ENCODE measurements at regions not wholly inside any gene's neighbourhood (a gene's known extent, or its start where the extent isn't known, plus 50 kb on each side); places are given as distances from the start of the nearest gene placed in this dataset.

- peak overlapping the region; percentile 12 for H3K23ac ChIP-seq (ENCODE audit: low read depth, low read length, poor library complexity)
- no peak overlapping the region for H3K14ac ChIP-seq (ENCODE audit: low read length)
- H3K4ac ChIP-seq (ENCODE audit: low read length), result no peak overlapping the region
- no peak overlapping the region for H2AFZ ChIP-seq (ENCODE audit: low read length)
- no peaks in the 10 kb centered on the region for H3K36me3 ChIP-seq (replicated peaks in 1 of 2; ENCODE audit: control insufficient read depth in 2 of 2, insufficient read depth in 2 of 2, low read length in 2 of 2)
- H2BK120ac ChIP-seq (ENCODE audit: low read depth, low read length), result no peak overlapping the region
- H3K27ac ChIP-seq (replicated peaks; ENCODE audit: low read length), result no peak overlapping the region
- H2AK5ac ChIP-seq (ENCODE audit: low read depth, low read length), result no peak overlapping the region
- no peak overlapping the region for H3K4me2 ChIP-seq (ENCODE audit: insufficient read depth, low read length, poor library complexity, severe bottlenecking)
- no peaks in the 10 kb centered on the region for H3K9me3 ChIP-seq (replicated peaks in 1 of 2; ENCODE audit: control insufficient read depth in 2 of 2, insufficient read depth in 1 of 2, low read depth in 1 of 2, low read length in 2 of 2)
- no peaks in the 10 kb centered on the region for H3K79me1 ChIP-seq (ENCODE audit: low read depth, low read length)
- H3K4me3 ChIP-seq (ENCODE audit: low read length in 2 of 2), result peak overlapping the region in 1 of 2 donors; percentile 42
- DNase-seq (ENCODE audit: low spot score), result no peak
- peak overlapping the region; percentile 5 for H4K91ac ChIP-seq (ENCODE audit: low read depth, low read length, poor library complexity)
- no peak overlapping the region for H2BK5ac ChIP-seq (ENCODE audit: low read length)
- H3K4me1 ChIP-seq (ENCODE audit: control insufficient read depth in 2 of 2, insufficient read depth in 1 of 2, low read depth in 1 of 2, low read length in 2 of 2), result no peaks in the 10 kb centered on the region
- H3K27me3 ChIP-seq (ENCODE audit: control insufficient read depth in 3 of 3, insufficient read depth in 3 of 3, low read depth in 1 of 3, low read length in 3 of 3), result no peaks in the 10 kb centered on the region
- WGBS, 2 donors (ENCODE audit: extremely low coverage in 2 of 2, insufficient read length in 2 of 2, insufficient replicate concordance in 1 of 2), result no CpG with 5 or more reads among the region's 9 CpGs
- H3K18ac ChIP-seq (ENCODE audit: low read length), result peak overlapping the region; percentile 44
- no peak overlapping the region for H4K8ac ChIP-seq (ENCODE audit: low read depth, low read length)
- no peak overlapping the region for H2BK12ac ChIP-seq (ENCODE audit: low read length)
- no peak overlapping the region for H3K9ac ChIP-seq (ENCODE audit: low read depth, low read length, poor library complexity)
- H2BK15ac ChIP-seq (ENCODE audit: low read length), result no peak overlapping the region
Measured at GRCh38 chr18:22026362-22026761, 143.0 kb upstream of the GATA6 start.

GRCh38 chr18:22026889-22027288, 142.5 kb upstream of the GATA6 start:
- H2AFZ ChIP-seq (ENCODE audit: low read length), result no peak overlapping the region
- H3K4me2 ChIP-seq (ENCODE audit: insufficient read depth, low read length, poor library complexity, severe bottlenecking), result no peak overlapping the region
- H3K79me1 ChIP-seq (ENCODE audit: low read depth, low read length), result no peaks in the 10 kb centered on the region
- H3K4me3 ChIP-seq (ENCODE audit: low read length in 2 of 2), result no peak overlapping the region
- no CpG with 5 or more reads among the region's 6 CpGs for WGBS, 2 donors (ENCODE audit: extremely low coverage in 2 of 2, insufficient read length in 2 of 2, insufficient replicate concordance in 1 of 2)
- H3K36me3 ChIP-seq (replicated peaks in 1 of 2; ENCODE audit: control insufficient read depth in 2 of 2, insufficient read depth in 2 of 2, low read length in 2 of 2), result no peaks in the 10 kb centered on the region
- no peaks in the 10 kb centered on the region for H3K27me3 ChIP-seq (ENCODE audit: control insufficient read depth in 3 of 3, insufficient read depth in 3 of 3, low read depth in 1 of 3, low read length in 3 of 3)
- H3K14ac ChIP-seq (ENCODE audit: low read length), result no peak overlapping the region
- no peak overlapping the region for H2BK15ac ChIP-seq (ENCODE audit: low read length)
- no peak overlapping the region for H2AK5ac ChIP-seq (ENCODE audit: low read depth, low read length)
- no peak overlapping the region for H3K18ac ChIP-seq (ENCODE audit: low read length)
- no peak overlapping the region for H2BK120ac ChIP-seq (ENCODE audit: low read depth, low read length)
- H3K9me3 ChIP-seq (replicated peaks in 1 of 2; ENCODE audit: control insufficient read depth in 2 of 2, insufficient read depth in 1 of 2, low read depth in 1 of 2, low read length in 2 of 2), result no peaks in the 10 kb centered on the region
- no peak overlapping the region for H3K9ac ChIP-seq (ENCODE audit: low read depth, low read length, poor library complexity)
- DNase-seq (ENCODE audit: low spot score), result no peak
- peaks cover 0 to under 1% of the 10 kb centered on the region in 2 donors for H3K4me1 ChIP-seq (ENCODE audit: control insufficient read depth in 2 of 2, insufficient read depth in 1 of 2, low read depth in 1 of 2, low read length in 2 of 2)
- H3K23ac ChIP-seq (ENCODE audit: low read depth, low read length, poor library complexity), result no peak overlapping the region
- H2BK5ac ChIP-seq (ENCODE audit: low read length), result no peak overlapping the region
- H3K27ac ChIP-seq (replicated peaks; ENCODE audit: low read length), result no peak overlapping the region
- H2BK12ac ChIP-seq (ENCODE audit: low read length), result no peak overlapping the region
- H4K91ac ChIP-seq (ENCODE audit: low read depth, low read length, poor library complexity), result no peak overlapping the region
- no peak overlapping the region for H3K4ac ChIP-seq (ENCODE audit: low read length)
- H4K8ac ChIP-seq (ENCODE audit: low read depth, low read length), result no peak overlapping the region

GRCh38 chr18:22031611-22032010, 137.8 kb upstream of the GATA6 start:
- WGBS, 2 donors (ENCODE audit: extremely low coverage in 2 of 2, insufficient read length in 2 of 2, insufficient replicate concordance in 1 of 2), result no CpG with 5 or more reads among the region's 6 CpGs
- H3K27ac ChIP-seq (replicated peaks; ENCODE audit: low read length), result no peak overlapping the region

GRCh38 chr18:22032392-22032961, 136.9 kb upstream of the GATA6 start:
- Histone ChIP-seq H2BK5ac (ENCODE audit: low read length) (no peak overlapping the region), H3K36me3 (replicated peaks in 1 of 2; ENCODE audit: control insufficient read depth in 2 of 2, insufficient read depth in 2 of 2, low read length in 2 of 2) (no peaks in the 10 kb centered on the region), H2AFZ (ENCODE audit: low read length) (no peak overlapping the region), H3K27me3 (ENCODE audit: control insufficient read depth in 3 of 3, insufficient read depth in 3 of 3, low read depth in 1 of 3, low read length in 3 of 3) (no peaks in the 10 kb centered on the region), H3K4me3 (ENCODE audit: low read length in 2 of 2) (no peak overlapping the region), H4K91ac (ENCODE audit: low read depth, low read length, poor library complexity) (no peak overlapping the region), H2AK5ac (ENCODE audit: low read depth, low read length) (no peak overlapping the region), H3K9ac (ENCODE audit: low read depth, low read length, poor library complexity) (no peak overlapping the region), H3K18ac (ENCODE audit: low read length) (no peak overlapping the region), H2BK15ac (ENCODE audit: low read length) (no peak overlapping the region), H3K9me3 (replicated peaks in 1 of 2; ENCODE audit: control insufficient read depth in 2 of 2, insufficient read depth in 1 of 2, low read depth in 1 of 2, low read length in 2 of 2) (no peaks in the 10 kb centered on the region), H3K79me1 (ENCODE audit: low read depth, low read length) (no peaks in the 10 kb centered on the region), H2BK12ac (ENCODE audit: low read length) (no peak overlapping the region), H3K27ac (replicated peaks; ENCODE audit: low read length) (peak overlapping the region; percentile 40), H3K4ac (ENCODE audit: low read length) (no peak overlapping the region), H3K4me1 (ENCODE audit: control insufficient read depth in 2 of 2, insufficient read depth in 1 of 2, low read depth in 1 of 2, low read length in 2 of 2) (peaks cover 0 to 6% of the 10 kb centered on the region in 2 donors), H4K8ac (ENCODE audit: low read depth, low read length) (no peak overlapping the region), H3K4me2 (ENCODE audit: insufficient read depth, low read length, poor library complexity, severe bottlenecking) (no peak overlapping the region), H2BK120ac (ENCODE audit: low read depth, low read length) (no peak overlapping the region), H3K23ac (ENCODE audit: low read depth, low read length, poor library complexity) (no peak overlapping the region), H3K14ac (ENCODE audit: low read length) (no peak overlapping the region)
- peak; percentile 8 for DNase-seq (ENCODE audit: low spot score)
- no CpG with 5 or more reads among the region's 4 CpGs for WGBS, 2 donors (ENCODE audit: extremely low coverage in 2 of 2, insufficient read length in 2 of 2, insufficient replicate concordance in 1 of 2)

More at GRCh38 chr18:22031611-22032010, 137.8 kb upstream of the GATA6 start:
- no peak overlapping the region for H2BK12ac ChIP-seq (ENCODE audit: low read length)
- H2BK5ac ChIP-seq (ENCODE audit: low read length), result no peak overlapping the region
- no peak overlapping the region for H2BK15ac ChIP-seq (ENCODE audit: low read length)
- H3K4me1 ChIP-seq (ENCODE audit: control insufficient read depth in 2 of 2, insufficient read depth in 1 of 2, low read depth in 1 of 2, low read length in 2 of 2), result peaks cover 0 to 6% of the 10 kb centered on the region in 2 donors
- H2AK5ac ChIP-seq (ENCODE audit: low read depth, low read length), result no peak overlapping the region
- no peak overlapping the region for H3K14ac ChIP-seq (ENCODE audit: low read length)
- no peaks in the 10 kb centered on the region for H3K79me1 ChIP-seq (ENCODE audit: low read depth, low read length)
- H3K18ac ChIP-seq (ENCODE audit: low read length), result no peak overlapping the region
- H3K4me3 ChIP-seq (ENCODE audit: low read length in 2 of 2), result no peak overlapping the region
- no peaks in the 10 kb centered on the region for H3K27me3 ChIP-seq (ENCODE audit: control insufficient read depth in 3 of 3, insufficient read depth in 3 of 3, low read depth in 1 of 3, low read length in 3 of 3)
- no peaks in the 10 kb centered on the region for H3K9me3 ChIP-seq (replicated peaks in 1 of 2; ENCODE audit: control insufficient read depth in 2 of 2, insufficient read depth in 1 of 2, low read depth in 1 of 2, low read length in 2 of 2)
- H4K91ac ChIP-seq (ENCODE audit: low read depth, low read length, poor library complexity), result no peak overlapping the region
- no peak overlapping the region for H3K23ac ChIP-seq (ENCODE audit: low read depth, low read length, poor library complexity)
- no peaks in the 10 kb centered on the region for H3K36me3 ChIP-seq (replicated peaks in 1 of 2; ENCODE audit: control insufficient read depth in 2 of 2, insufficient read depth in 2 of 2, low read length in 2 of 2)
- no peak overlapping the region for H4K8ac ChIP-seq (ENCODE audit: low read depth, low read length)
- no peak for DNase-seq (ENCODE audit: low spot score)
- H3K4ac ChIP-seq (ENCODE audit: low read length), result no peak overlapping the region
- no peak overlapping the region for H3K4me2 ChIP-seq (ENCODE audit: insufficient read depth, low read length, poor library complexity, severe bottlenecking)
- H2BK120ac ChIP-seq (ENCODE audit: low read depth, low read length), result no peak overlapping the region
- no peak overlapping the region for H2AFZ ChIP-seq (ENCODE audit: low read length)
- H3K9ac ChIP-seq (ENCODE audit: low read depth, low read length, poor library complexity), result no peak overlapping the region

All from neuronal stem cell (in vitro differentiated cells).